ENCODE measurements at regions not wholly inside any gene's neighbourhood (a gene's known extent, or its start where the extent isn't known, plus 50 kb on each side); places are given as distances from the start of the nearest gene placed in this dataset.

DNA sequence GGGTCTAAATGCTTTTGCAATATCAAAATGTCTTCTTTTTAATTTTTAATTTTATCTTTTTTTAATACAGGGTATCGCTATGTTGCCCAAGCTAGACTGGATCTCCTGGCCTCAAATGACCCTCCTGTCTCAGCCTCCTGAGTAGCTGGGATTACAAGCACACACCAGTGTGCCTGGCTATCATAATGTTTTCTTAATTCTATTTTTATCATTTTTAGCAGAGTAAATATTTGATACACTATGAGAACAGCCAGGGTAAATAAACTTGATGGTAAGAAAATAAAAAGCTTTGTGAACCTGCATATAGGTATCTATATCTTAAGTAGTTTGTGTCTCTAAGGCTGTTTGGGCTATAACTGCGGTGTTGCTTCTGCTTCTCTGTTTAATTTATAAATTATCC lies 60.4 kb downstream of the IL12A start:
- no peak overlapping the region for H4K8ac ChIP-seq (ENCODE audit: low read depth in 2 of 2, low read length in 2 of 2)
- no peak overlapping the region for H3K23ac ChIP-seq (ENCODE audit: low read depth, low read length)
- no peak overlapping the region for H2AK5ac ChIP-seq (ENCODE audit: low read depth, low read length)
- no peak overlapping the region for H2AK9ac ChIP-seq (replicated peaks; ENCODE audit: low read depth, low read length, poor library complexity)
- no peaks in the 10 kb centered on the region for H4K20me1 ChIP-seq (ENCODE audit: insufficient read depth, low read length)
- peaks cover 2% of the 10 kb centered on the region; the same call in 1 of the 2 replicates for H3K4me1 ChIP-seq (ENCODE audit: control insufficient read depth, insufficient read depth, low read length)
- WGBS, 2 experiments (ENCODE audit: extremely low coverage in 2 of 2, insufficient read length in 1 of 2) = no CpG with 5 or more reads among the region's 2 CpGs
- no peak overlapping the region for H2BK5ac ChIP-seq (ENCODE audit: low read depth, low read length, poor library complexity, severe bottlenecking)
- POLR2A ChIA-PET (ENCODE audit: unreplicated experiment) = no interaction called here
- H3K4ac ChIP-seq (ENCODE audit: low read depth, low read length) = no peak overlapping the region
- H4K91ac ChIP-seq (ENCODE audit: insufficient read depth, low read depth, low read length) = no peak overlapping the region
- ATAC-seq (ENCODE audit: low read depth) (no peak), DNase-seq (no peak)
- H3K14ac ChIP-seq (replicated peaks; ENCODE audit: low read depth, low read length) = no peak overlapping the region
- intact Hi-C loops (cut with micrococcal nuclease) = no loop called here
- no peak overlapping the region for H2BK15ac ChIP-seq (ENCODE audit: low read depth, low read length)
- no peaks in the 10 kb centered on the region for H3K9me3 ChIP-seq (ENCODE audit: control insufficient read depth, insufficient read depth, low read length)
- no peak overlapping the region for H3K56ac ChIP-seq (ENCODE audit: extremely low read depth, insufficient read depth, low read length)
- BruUV-seq (replicated peaks) = no TSS peak
- H4K5ac ChIP-seq (ENCODE audit: low read depth, low read length) = no peak overlapping the region
- no peak overlapping the region for H3K27ac ChIP-seq (ENCODE audit: insufficient read depth, low read length)
- H3K79me1 ChIP-seq (ENCODE audit: low read depth in 1 of 2, low read length in 2 of 2) = no peaks in the 10 kb centered on the region
- no peak overlapping the region for H3K4me2 ChIP-seq (ENCODE audit: low read depth, low read length)
- in situ Hi-C loops (cut with MboI; ENCODE audit: low sequenced_read_pairs) = no loop called here
- no peak overlapping the region for H3K4me3 ChIP-seq (ENCODE audit: insufficient read depth, low read depth, low read length)
- H3K18ac ChIP-seq (ENCODE audit: low read depth, low read length) = no peak overlapping the region
- H3K36me3 ChIP-seq (ENCODE audit: control insufficient read depth, insufficient read depth, low read length) = no peaks in the 10 kb centered on the region
- no peaks in the 10 kb centered on the region for H3K27me3 ChIP-seq (ENCODE audit: control insufficient read depth, insufficient read depth, low read length)
- CTCF ChIA-PET = no interaction called here
- dilution Hi-C loops (cut with HindIII; ENCODE audit: low sequenced_read_pairs, unreplicated experiment) = no loop called here
- H2BK120ac ChIP-seq (ENCODE audit: low read depth, low read length) = no peak overlapping the region
- TF ChIP-seq SMC3 (IDR thresholded peaks at IDR 0.05; ENCODE audit: low read depth, low read length) = no peak
- no peak for TF ChIP-seq RFX5 (IDR thresholded peaks at IDR 0.05; ENCODE audit: low read depth, low read length)
- no peak for TF ChIP-seq POLR2A (IDR thresholded peaks at IDR 0.05; ENCODE audit: low read depth, low read length)
- no peak for TF ChIP-seq BHLHE40 (IDR thresholded peaks at IDR 0.05; ENCODE audit: low read depth, low read length)
- no peak for TF ChIP-seq RAD21 (IDR thresholded peaks at IDR 0.05; ENCODE audit: low read length)
- no peak for TF ChIP-seq MXI1 (IDR thresholded peaks at IDR 0.05; ENCODE audit: borderline replicate concordance, low read depth, low read length)
- TF ChIP-seq MAZ (IDR thresholded peaks at IDR 0.05; ENCODE audit: borderline replicate concordance, low read depth, low read length) = no peak
- TF ChIP-seq, protein P1, sequence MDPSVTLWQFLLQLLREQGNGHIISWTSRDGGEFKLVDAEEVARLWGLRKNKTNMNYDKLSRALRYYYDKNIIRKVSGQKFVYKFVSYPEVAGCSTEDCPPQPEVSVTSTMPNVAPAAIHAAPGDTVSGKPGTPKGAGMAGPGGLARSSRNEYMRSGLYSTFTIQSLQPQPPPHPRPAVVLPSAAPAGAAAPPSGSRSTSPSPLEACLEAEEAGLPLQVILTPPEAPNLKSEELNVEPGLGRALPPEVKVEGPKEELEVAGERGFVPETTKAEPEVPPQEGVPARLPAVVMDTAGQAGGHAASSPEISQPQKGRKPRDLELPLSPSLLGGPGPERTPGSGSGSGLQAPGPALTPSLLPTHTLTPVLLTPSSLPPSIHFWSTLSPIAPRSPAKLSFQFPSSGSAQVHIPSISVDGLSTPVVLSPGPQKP (IDR thresholded peaks at IDR 0.05; ENCODE audit: borderline replicate concordance, low read depth, low read length) = no peak
- TF ChIP-seq FOS (IDR thresholded peaks at IDR 0.05; ENCODE audit: low read depth, low read length) = no peak
- TF ChIP-seq, protein P2, sequence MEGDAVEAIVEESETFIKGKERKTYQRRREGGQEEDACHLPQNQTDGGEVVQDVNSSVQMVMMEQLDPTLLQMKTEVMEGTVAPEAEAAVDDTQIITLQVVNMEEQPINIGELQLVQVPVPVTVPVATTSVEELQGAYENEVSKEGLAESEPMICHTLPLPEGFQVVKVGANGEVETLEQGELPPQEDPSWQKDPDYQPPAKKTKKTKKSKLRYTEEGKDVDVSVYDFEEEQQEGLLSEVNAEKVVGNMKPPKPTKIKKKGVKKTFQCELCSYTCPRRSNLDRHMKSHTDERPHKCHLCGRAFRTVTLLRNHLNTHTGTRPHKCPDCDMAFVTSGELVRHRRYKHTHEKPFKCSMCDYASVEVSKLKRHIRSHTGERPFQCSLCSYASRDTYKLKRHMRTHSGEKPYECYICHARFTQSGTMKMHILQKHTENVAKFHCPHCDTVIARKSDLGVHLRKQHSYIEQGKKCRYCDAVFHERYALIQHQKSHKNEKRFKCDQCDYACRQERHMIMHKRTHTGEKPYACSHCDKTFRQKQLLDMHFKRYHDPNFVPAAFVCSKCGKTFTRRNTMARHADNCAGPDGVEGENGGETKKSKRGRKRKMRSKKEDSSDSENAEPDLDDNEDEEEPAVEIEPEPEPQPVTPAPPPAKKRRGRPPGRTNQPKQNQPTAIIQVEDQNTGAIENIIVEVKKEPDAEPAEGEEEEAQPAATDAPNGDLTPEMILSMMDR (conservative IDR thresholded peaks at IDR 0.05; ENCODE audit: low read depth, low read length) = no peak
- no peak for TF ChIP-seq CEBPB (IDR thresholded peaks at IDR 0.05; ENCODE audit: low read depth, low read length)
- TF ChIP-seq RCOR1 (IDR thresholded peaks at IDR 0.05; ENCODE audit: insufficient replicate concordance, low read length) = no peak
- TF ChIP-seq NFE2L2 (IDR thresholded peaks at IDR 0.05; ENCODE audit: low read depth, low read length) = no peak
- TF ChIP-seq CHD1 (IDR thresholded peaks at IDR 0.05; ENCODE audit: low read depth, low read length) = no peak
- TF ChIP-seq MAFK (IDR thresholded peaks at IDR 0.05; ENCODE audit: low read depth, low read length) = no peak
- TF ChIP-seq, protein P3, sequence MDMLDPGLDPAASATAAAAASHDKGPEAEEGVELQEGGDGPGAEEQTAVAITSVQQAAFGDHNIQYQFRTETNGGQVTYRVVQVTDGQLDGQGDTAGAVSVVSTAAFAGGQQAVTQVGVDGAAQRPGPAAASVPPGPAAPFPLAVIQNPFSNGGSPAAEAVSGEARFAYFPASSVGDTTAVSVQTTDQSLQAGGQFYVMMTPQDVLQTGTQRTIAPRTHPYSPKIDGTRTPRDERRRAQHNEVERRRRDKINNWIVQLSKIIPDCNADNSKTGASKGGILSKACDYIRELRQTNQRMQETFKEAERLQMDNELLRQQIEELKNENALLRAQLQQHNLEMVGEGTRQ (IDR thresholded peaks at IDR 0.05; ENCODE audit: low read depth, low read length) = no peak
- H3K9me1 ChIP-seq (ENCODE audit: insufficient read depth, low read length) = no peaks in the 10 kb centered on the region
- no peak overlapping the region for H3K9ac ChIP-seq (ENCODE audit: low read depth, low read length)
- no peak overlapping the region for H2BK20ac ChIP-seq (ENCODE audit: low read depth, low read length)
- H2AFZ ChIP-seq (replicated peaks; ENCODE audit: low read length, poor library complexity) = no peak overlapping the region

Measured in IMR-90 (cell line).